IPS DF 4.7 (cell line): ENCODE measurements at regions not wholly inside any gene's neighbourhood (a gene's known extent, or its start where the extent isn't known, plus 50 kb on each side); places are given as distances from the start of the nearest gene placed in this dataset.

Source experiments
- DNase-seq: peaks from one replicate; pipeline ENCODE4 v3.0.0-alpha.2; 2013; ENCODE audit warnings: low spot score; ENCODE audit errors: extremely low read depth

DNA sequence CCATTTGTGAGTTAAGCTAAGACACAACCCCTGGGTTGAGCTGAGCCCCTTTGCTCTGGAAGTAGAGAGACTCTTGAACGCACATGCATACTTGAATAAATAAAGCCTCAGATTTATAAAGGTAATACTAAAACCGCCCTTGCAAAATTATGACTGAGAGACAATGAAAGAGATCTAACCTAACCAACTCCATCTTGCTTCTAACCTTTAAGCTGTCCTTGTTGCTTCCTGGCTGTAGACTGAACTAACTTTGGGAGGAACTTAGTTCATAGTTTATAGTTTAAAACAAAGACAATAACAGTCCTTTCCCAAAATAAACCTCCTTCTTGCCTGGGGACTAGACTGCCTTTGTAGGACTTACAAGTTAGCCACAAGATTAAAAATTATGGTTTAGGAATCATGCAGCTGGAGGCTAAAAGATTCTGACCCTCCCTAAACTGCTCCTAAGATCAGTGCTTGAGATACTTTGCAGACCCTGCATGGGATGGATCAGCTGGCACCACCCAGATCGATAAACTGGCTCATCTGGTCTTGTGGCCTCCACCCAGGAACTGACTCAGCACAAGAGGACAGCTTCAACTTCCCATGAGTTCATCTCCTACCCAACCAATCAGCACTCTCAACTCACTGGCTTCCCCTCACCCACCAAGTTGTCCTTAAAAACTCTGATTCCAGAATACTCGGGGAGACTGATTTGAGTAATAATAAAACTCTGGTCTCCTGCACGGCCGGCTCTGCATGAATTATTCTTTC is 240.2 kb upstream of the SLC14A2 start:
- no peak for DNase-seq

- DNase-seq = no peak
Measured at GRCh38 chr18:45376193-45376592, 239.1 kb upstream of the SLC14A2 start.

- DNase-seq = no peak
Measured at GRCh38 chr18:45378308-45378707, 237.0 kb upstream of the SLC14A2 start.

DNA sequence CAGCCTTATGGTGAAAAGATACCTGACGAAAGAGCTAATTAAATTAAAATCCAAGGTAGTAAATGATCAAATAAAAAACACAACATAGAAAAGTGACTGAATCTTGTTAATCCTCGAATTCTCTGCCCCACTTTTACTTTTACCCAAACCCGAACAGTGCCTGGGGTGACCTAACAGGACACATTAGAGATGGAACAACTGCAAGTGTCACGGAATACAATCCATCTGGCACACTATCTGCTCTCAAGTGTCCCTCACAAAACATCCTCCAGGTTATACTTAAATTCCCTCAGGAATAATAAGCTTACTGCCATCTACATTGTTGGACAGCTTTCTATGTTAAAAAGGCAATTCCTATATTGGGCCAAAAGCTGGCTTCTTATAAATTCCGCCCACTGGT is 236.3 kb upstream of the SLC14A2 start:
- DNase-seq = no peak

DNA sequence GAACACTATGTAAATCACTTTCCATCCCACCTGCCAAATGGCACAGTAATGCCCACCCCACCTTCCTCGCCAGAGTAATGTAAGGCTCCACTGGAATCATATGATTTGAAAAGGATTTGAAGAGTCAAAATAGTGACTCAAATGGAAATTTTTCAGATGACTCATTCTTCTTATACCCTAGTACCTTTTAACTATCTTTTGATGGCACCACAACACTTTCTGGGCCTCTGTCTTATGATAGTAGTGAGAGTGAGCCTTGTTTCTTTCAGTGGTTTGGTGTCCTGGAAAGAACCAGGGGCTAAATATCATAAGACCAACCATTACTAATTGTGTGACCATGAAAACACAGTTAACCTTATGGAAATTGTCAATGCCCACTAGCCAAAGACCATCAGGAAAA is 235.4 kb upstream of the SLC14A2 start:
- no peak for DNase-seq

- DNase-seq = no peak
Measured at GRCh38 chr18:45381282-45381681, 234.0 kb upstream of the SLC14A2 start.

DNA sequence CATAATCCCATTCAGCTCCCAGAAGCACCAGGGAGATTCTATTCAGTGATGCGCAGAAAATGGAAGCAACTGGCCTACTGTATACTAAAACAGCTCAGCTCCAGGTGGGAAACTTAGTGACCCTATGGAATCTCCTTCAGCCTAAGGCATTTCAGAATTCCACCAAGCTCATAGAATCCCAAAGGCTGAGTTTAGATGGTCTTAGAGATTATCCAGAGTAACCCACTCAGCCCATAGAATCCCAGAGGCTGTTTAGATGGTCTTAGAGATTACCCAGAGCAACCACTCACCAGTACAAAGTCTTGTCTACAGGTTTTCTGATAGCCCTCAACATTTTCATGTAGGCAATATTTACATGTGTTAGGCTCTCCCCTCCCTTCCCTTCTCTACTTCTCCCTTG is 232.0 kb upstream of the SLC14A2 start:
- no peak for DNase-seq

GRCh38 chr18:45384137-45384961 is 230.9 kb upstream of the SLC14A2 start:
- DNase-seq = peak; percentile 51

DNA sequence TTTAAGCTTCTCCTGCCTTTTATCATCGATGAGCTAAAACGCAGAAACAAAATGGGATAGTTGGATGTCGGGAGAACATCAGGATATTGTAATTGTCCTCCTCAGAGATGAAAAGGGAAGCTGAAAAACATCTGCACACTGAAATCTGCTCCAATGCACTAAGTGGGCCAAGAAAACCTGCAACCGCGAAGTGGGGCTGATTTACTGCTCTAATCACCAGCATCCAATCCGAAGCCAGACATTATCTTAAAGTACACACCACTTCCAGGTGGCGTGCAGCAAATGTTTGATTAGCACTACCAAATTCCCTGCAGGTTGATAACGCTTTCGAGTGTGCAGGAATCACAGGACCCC is 230.3 kb upstream of the SLC14A2 start:
- no peak for DNase-seq

- peak; percentile 72 for DNase-seq
Measured at GRCh38 chr18:45386041-45386655, 229.1 kb upstream of the SLC14A2 start.

- DNase-seq = no peak
Measured at GRCh38 chr18:45387229-45387628, 228.0 kb upstream of the SLC14A2 start.

DNA sequence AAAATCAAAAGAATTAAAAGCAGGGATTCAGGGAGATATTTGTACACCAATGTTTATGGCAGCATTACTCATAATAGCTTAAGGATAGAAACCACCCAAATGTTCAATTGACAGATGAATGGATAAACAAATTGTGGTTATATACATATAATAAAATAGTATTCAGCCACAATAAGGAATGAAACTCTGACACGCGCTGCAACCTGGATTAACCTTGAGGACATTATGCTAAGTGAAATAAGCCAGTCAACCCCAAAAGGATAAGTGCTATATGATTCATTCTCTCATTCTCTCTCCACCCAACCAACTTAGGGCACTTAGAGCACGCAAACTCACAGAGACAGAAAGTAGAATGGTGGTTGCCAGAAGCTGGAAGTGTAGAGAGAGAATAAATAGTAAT is 216.8 kb upstream of the SLC14A2 start:
- DNase-seq = no peak

DNA sequence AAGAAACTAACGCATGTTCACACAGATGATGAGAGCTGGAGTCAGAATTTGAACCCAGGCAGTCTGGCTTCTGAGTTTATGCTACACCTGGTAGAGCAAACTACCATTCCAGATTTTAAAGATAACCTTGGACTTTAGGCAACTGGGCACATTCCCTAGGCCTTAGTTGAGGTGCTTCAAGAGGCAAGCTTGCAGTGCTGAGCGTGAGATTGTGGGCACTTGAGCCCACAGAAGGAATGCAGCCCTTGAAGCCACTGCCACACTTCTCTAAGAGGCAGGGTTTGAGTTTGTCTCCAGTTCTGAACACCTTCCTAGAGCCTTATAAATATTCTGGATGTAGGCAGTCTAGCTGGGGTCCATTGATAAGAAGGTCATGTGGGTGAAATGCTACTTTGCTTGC is 216.1 kb upstream of the SLC14A2 start:
- no peak for DNase-seq

GRCh38 chr18:45399643-45400042 is 215.6 kb upstream of the SLC14A2 start:
- DNase-seq = no peak

DNA sequence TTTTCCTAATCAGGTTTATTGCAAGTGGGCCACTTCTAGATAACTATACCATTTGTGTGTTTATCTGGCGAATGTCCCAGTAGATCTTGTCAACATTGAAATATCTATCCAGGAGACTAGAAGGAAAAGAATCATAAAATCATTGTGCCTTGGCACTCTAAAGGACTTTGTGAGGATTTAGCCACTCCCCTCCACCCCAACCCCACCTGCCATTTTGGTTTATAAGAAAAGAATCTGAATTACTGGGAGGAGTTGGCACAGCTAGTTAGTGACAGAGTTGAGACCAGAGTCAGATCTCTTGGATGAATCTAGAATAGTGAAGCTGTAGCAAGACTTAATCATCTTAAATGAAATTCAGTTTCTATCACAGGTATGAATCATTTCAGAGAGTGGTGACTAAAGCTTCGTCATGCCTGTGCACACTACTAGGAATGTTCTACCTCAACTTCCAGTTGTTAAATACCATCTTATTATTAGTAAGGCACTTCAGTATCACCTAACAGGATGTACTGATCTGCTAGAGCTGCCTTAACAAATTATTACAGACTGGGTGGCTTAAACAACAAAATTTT is 212.7 kb upstream of the SLC14A2 start:
- DNase-seq = no peak

- DNase-seq = no peak
Measured at GRCh38 chr18:45403341-45404049, 211.8 kb upstream of the SLC14A2 start.

- no peak for DNase-seq
Measured at GRCh38 chr18:45408218-45408617, 207.1 kb upstream of the SLC14A2 start.

DNA sequence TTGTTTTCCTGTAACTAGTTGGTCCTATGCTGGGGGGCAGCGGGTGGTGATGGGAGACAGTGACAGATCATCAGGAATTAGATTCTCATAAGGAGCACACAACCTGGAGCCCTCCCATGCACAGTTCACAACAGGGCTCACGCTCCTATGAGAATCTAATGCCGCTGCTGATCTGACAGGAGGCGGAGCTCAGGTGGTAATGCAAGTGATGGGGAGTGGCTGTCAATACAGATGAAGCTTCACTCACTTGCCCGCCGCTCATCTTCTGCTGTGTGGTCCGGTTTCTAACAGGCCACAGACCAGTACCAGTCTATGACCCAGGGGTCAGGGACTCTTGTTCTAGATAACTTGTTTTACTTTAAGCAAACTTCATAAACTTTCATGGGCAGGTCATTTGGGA is 205.3 kb upstream of the SLC14A2 start:
- no peak for DNase-seq

DNA sequence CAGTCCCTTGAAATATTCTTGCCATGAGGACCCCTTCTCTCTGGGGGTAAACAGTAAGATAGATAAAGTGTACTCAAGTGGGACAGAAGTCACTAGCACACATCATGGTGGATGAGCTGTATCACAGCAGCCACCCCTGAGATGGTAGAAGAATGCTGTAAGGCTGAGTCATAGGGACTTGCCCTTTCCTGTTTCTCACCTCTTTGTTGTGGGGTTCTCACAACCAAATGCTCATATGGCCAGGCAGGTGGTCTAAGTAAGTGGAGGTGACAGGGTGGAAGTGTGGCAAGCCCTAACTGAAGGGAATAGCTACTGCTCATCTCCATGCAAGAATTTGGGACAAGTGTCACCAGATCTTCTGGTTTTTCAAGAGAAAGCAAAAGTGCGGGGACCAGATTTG is 202.7 kb upstream of the SLC14A2 start:
- no peak for DNase-seq

DNA sequence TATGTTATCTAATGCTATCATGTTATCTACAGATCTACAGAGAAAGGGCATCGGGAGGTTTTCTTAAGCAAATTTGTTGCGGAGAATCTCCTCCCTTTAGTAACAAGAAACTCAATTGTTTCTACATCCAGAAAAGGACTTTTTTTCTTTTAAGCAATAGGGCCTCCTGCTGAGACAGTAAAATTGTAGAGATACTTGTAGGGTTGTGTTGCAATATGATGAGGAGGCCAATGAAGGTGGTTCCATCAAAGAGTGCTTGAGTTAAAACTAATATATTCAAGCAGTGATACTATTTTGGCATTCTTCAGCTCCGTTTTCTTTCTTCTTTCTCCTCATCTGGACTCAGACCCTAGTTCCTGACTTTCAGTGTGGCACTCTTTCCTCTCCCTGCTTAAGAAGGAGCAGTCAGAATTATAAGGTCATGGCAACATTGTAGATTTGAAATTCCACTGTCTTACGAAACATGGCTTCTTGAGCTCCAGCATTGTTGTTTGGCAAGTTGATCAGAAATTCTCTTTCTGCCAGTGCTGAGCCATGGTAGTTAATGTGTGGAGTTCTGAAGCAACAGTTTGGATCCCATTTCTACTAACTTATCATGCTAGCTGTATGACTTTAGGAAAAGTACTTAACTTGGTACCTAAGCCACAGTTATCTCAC is 202.0 kb upstream of the SLC14A2 start:
- DNase-seq = no peak

DNA sequence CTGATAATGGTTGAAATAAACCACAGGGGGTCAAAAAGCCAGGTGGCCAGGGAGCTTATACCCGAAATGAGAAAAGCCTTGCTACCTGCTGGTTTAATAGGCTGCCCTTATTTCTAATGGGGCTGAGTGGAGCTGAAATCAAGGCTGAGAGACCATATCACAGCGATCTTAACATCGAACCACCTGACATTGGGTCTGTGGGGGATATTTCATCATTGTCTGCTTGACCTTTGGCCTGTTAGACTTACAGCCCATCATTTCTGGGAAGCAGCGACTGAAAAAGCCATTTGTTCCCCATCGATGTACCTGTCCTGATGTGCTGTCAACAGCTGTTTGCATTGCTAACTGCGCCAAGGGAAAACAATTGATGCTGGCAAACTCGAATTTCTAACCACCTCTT is 199.7 kb upstream of the SLC14A2 start:
- no peak for DNase-seq
